ENCODE measurements at regions not wholly inside any gene's neighbourhood (a gene's known extent, or its start where the extent isn't known, plus 50 kb on each side); places are given as distances from the start of the nearest gene placed in this dataset.

DNA sequence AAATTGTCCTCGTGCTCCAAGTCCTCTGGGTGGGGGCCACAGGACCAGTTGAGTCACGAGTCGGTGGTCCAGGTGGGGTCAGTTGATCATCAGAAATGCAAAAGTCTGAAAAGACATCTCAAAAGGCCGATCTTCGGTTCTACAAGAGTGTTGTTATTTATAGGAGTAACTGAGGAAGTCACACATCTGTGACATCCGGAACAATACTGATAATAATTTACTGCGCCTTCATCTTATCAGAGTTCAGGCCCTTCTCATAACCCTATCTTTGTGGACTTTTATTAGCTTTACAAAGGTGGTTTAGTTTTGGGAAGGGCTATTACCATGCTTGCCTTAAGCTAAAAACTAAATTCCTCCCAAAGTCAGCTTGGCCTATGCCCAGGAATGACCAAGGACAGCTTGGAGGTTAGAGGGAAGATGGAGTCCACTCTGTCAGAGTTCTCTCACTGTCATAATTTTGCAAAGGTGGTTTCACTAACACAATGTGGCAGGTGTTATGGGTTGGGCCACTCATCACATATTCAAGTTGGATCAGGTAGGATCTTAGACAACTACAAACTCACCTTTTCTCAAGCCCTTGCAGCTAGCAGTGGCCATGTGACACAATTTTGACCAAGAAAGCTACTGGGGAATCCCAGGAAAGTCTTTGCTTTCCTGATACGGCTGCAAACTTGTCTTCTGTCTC lies 54.7 kb upstream of the CHST3 start (continued):
- TF ChIP-seq, protein P1, sequence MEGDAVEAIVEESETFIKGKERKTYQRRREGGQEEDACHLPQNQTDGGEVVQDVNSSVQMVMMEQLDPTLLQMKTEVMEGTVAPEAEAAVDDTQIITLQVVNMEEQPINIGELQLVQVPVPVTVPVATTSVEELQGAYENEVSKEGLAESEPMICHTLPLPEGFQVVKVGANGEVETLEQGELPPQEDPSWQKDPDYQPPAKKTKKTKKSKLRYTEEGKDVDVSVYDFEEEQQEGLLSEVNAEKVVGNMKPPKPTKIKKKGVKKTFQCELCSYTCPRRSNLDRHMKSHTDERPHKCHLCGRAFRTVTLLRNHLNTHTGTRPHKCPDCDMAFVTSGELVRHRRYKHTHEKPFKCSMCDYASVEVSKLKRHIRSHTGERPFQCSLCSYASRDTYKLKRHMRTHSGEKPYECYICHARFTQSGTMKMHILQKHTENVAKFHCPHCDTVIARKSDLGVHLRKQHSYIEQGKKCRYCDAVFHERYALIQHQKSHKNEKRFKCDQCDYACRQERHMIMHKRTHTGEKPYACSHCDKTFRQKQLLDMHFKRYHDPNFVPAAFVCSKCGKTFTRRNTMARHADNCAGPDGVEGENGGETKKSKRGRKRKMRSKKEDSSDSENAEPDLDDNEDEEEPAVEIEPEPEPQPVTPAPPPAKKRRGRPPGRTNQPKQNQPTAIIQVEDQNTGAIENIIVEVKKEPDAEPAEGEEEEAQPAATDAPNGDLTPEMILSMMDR (IDR thresholded peaks at IDR 0.05; ENCODE audit: control extremely low read depth in 1 of 3, insufficient read depth in 1 of 3, low read depth in 1 of 3, low read length in 3 of 3) = no peak
- TF ChIP-seq RBBP5 (IDR thresholded peaks at IDR 0.05; ENCODE audit: borderline replicate concordance, low read depth, low read length) (no peak), RNF2 (IDR thresholded peaks at IDR 0.05; ENCODE audit: borderline replicate concordance, low read depth, low read length, missing control alignments, poor library complexity, severe bottlenecking) (no peak)

Measured in H1 (cell line).